ENCODE measurements at regions not wholly inside any gene's neighbourhood (a gene's known extent, or its start where the extent isn't known, plus 50 kb on each side); places are given as distances from the start of the nearest gene placed in this dataset.

DNA sequence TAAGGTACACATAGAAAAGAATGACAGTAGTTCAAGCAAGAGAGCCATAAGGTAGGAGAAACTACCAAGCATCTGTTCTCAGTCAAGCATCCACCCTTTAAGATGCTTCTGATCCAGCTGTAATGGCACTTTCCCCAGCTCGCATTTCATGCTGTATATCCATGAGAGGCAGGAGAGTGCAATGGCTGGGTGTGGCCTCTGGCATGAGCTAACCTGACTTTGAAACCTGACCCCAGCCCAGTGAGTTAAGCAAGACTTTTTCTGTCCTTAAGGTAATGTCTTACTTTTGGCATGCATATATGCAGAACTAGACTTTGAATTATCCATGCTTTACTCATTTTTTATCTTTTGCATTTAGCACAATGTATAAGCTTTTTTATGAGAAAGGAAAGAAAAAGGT lies 79.8 kb upstream of the CNTN5 start:
- no peak overlapping the region for H3K27ac Mint-ChIP-seq
- TF ChIP-seq, protein P1, sequence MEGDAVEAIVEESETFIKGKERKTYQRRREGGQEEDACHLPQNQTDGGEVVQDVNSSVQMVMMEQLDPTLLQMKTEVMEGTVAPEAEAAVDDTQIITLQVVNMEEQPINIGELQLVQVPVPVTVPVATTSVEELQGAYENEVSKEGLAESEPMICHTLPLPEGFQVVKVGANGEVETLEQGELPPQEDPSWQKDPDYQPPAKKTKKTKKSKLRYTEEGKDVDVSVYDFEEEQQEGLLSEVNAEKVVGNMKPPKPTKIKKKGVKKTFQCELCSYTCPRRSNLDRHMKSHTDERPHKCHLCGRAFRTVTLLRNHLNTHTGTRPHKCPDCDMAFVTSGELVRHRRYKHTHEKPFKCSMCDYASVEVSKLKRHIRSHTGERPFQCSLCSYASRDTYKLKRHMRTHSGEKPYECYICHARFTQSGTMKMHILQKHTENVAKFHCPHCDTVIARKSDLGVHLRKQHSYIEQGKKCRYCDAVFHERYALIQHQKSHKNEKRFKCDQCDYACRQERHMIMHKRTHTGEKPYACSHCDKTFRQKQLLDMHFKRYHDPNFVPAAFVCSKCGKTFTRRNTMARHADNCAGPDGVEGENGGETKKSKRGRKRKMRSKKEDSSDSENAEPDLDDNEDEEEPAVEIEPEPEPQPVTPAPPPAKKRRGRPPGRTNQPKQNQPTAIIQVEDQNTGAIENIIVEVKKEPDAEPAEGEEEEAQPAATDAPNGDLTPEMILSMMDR (IDR thresholded peaks at IDR 0.05; ENCODE audit: unreplicated experiment), result no peak
- no peak overlapping the region for H3K4me3 Mint-ChIP-seq (ENCODE audit: low read depth)
- no peak for DNase-seq (ENCODE audit: low spot score, unreplicated experiment)
- peaks cover 3% of the 10 kb centered on the region for H3K9me3 Mint-ChIP-seq (ENCODE audit: low read depth)
- no peaks in the 10 kb centered on the region for H3K36me3 Mint-ChIP-seq (ENCODE audit: insufficient read depth)
- H3K4me1 Mint-ChIP-seq (ENCODE audit: low read depth), result no peaks in the 10 kb centered on the region
- H3K27me3 Mint-ChIP-seq, result no peaks in the 10 kb centered on the region

DNA sequence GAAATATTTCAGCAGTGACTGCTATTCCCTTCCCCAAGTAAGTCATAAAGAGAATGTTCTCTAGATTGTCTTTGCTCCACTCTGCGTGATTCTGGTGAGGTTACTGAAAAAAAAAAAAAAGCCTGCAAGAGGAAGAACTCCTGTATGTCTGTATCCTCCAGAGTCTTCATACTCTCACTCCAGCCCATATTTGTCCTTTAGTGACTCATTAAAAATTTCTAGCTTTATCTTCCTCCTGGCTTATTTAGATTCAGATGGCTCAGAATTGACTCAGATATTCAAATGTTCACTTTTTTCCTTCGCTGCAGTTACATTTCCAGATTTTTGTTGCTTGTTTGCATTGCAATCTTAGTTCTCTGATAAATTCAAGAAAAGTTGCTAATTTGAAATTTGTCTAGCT lies 76.3 kb upstream of the CNTN5 start:
- no peak overlapping the region for H3K27ac Mint-ChIP-seq
- H3K9me3 Mint-ChIP-seq (ENCODE audit: low read depth), result peaks cover 3% of the 10 kb centered on the region
- H3K4me3 Mint-ChIP-seq (ENCODE audit: low read depth), result no peak overlapping the region

DNA sequence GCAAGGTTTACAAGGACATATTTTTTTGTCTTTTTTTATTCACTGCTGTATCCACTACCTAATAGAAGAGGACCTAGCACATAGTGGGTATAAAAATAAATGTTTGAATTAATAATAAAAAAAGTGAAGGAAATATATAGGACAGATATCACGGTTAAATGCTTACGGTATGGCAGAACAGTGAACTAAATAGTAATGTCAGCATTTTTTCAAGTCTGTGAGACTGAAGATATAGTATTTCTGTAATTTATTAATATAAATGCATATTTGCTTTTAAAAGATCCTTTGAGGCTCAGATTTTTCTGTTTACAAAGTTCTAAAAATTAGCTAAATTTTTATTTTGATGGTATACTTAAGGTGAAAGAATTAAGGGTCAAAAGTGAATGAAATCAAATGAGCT lies 68.6 kb upstream of the CNTN5 start:
- Mint-ChIP-seq H3K27me3 (no peaks in the 10 kb centered on the region), H3K9me3 (ENCODE audit: low read depth) (no peaks in the 10 kb centered on the region), H3K27ac (no peak overlapping the region), H3K4me1 (ENCODE audit: low read depth) (no peaks in the 10 kb centered on the region), H3K36me3 (ENCODE audit: insufficient read depth) (no peaks in the 10 kb centered on the region), H3K4me3 (ENCODE audit: low read depth) (no peak overlapping the region)
- no peak for DNase-seq (ENCODE audit: low spot score, unreplicated experiment)
- TF ChIP-seq, protein P1 (IDR thresholded peaks at IDR 0.05; ENCODE audit: unreplicated experiment), result no peak

More for the DNA sequence above, 76.3 kb upstream of the CNTN5 start:
- Mint-ChIP-seq H3K36me3 (ENCODE audit: insufficient read depth) (no peaks in the 10 kb centered on the region), H3K4me1 (ENCODE audit: low read depth) (no peaks in the 10 kb centered on the region), H3K27me3 (no peaks in the 10 kb centered on the region)
- TF ChIP-seq, protein P1 (IDR thresholded peaks at IDR 0.05; ENCODE audit: unreplicated experiment), result no peak
- DNase-seq (ENCODE audit: low spot score, unreplicated experiment), result no peak

DNA sequence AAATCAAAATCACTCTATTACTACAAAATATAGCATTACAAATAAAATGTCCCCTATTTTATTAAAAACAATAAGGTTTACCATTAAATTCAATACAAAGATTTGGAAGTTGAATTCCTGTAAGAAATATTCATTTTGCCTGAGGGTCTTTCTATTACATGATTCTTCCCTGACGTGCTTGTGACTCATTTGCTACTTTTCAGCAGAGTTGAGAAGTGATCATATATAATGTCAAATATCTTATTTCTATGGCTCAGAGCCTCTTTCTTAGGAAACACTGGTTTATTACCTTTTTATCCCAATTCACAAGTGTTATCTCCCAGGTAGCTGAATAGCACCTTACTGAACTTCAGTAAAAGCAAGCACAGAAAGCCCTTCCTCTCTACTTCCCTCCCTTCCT lies 65.2 kb upstream of the CNTN5 start:
- Mint-ChIP-seq H3K27ac (no peak overlapping the region), H3K27me3 (no peaks in the 10 kb centered on the region), H3K9me3 (ENCODE audit: low read depth) (no peaks in the 10 kb centered on the region), H3K36me3 (ENCODE audit: insufficient read depth) (no peaks in the 10 kb centered on the region), H3K4me3 (ENCODE audit: low read depth) (no peak overlapping the region), H3K4me1 (ENCODE audit: low read depth) (no peaks in the 10 kb centered on the region)
- TF ChIP-seq, protein P1 (IDR thresholded peaks at IDR 0.05; ENCODE audit: unreplicated experiment), result no peak
- no peak for DNase-seq (ENCODE audit: low spot score, unreplicated experiment)

DNA sequence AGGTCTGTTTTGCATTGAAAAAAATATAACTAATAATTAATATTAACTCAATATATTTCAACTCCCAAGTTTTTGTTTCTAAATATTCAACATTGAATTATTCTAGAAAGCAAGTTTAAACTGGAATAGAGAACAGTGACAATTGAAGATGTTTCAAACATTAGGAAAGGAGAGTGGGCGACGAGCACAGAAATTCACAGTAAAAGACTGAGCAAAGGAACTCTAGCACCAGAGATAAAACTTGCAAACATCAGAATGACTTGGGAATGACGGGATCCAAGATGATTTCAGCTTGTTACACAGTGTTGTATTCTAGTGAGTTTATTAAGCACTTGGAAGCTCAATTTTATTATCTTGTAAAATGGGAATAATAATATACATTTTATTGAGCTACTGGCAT lies 56.6 kb upstream of the CNTN5 start:
- TF ChIP-seq, protein P1 (IDR thresholded peaks at IDR 0.05; ENCODE audit: unreplicated experiment), result no peak
- no peak for DNase-seq (ENCODE audit: low spot score, unreplicated experiment)
- Mint-ChIP-seq H3K27ac (no peak overlapping the region), H3K4me3 (ENCODE audit: low read depth) (no peak overlapping the region), H3K9me3 (ENCODE audit: low read depth) (no peaks in the 10 kb centered on the region), H3K36me3 (ENCODE audit: insufficient read depth) (no peaks in the 10 kb centered on the region), H3K4me1 (ENCODE audit: low read depth) (peaks cover 2% of the 10 kb centered on the region), H3K27me3 (no peaks in the 10 kb centered on the region)

Measured in progenitor cell of endocrine pancreas (in vitro differentiated cells).